Fibroblast of skin of left quadriceps (primary cell): ENCODE measurements at regions not wholly inside any gene's neighbourhood (a gene's known extent, or its start where the extent isn't known, plus 50 kb on each side); places are given as distances from the start of the nearest gene placed in this dataset.

ENCODE experiments used
- DNase-seq, 2 experiments: peaks; one replicate each; pipeline ENCODE4 v3.0.0-alpha.2; 2013; ENCODE audit warnings: low read depth in 2 of 2

- DNase-seq, result no peak
Measured at GRCh38 chr6:168228676-168229367, 90.8 kb downstream of the DACT2 start.

GRCh38 chr6:168227840-168228239 lies 91.7 kb downstream of the DACT2 start:
- no peak for DNase-seq

GRCh38 chr6:168226902-168227318 lies 92.7 kb downstream of the DACT2 start:
- no peak for DNase-seq

GRCh38 chr6:168226061-168226752 lies 93.4 kb downstream of the DACT2 start:
- DNase-seq, result no peak

- DNase-seq, result no peak
Measured at GRCh38 chr6:168225471-168225911, 94.1 kb downstream of the DACT2 start.

GRCh38 chr6:168223755-168224154 lies 95.8 kb downstream of the DACT2 start:
- DNase-seq, result no peak

- no peak for DNase-seq
Measured at GRCh38 chr6:168223150-168223549, 96.4 kb downstream of the DACT2 start.

- no peak for DNase-seq
Measured at GRCh38 chr6:168222115-168223043, 97.2 kb downstream of the DACT2 start.

GRCh38 chr6:168221497-168222079 lies 98.0 kb downstream of the DACT2 start:
- no peak for DNase-seq

- DNase-seq, result no peak
Measured at GRCh38 chr6:168221000-168221399, 98.6 kb downstream of the DACT2 start.

GRCh38 chr6:168219804-168220203 lies 99.8 kb downstream of the DACT2 start:
- DNase-seq, result no peak

- DNase-seq, result peak; percentile 70 to 78
Measured at GRCh38 chr6:168218785-168219566, 100.6 kb downstream of the DACT2 start.

GRCh38 chr6:168217880-168218537 lies 101.6 kb downstream of the DACT2 start:
- no peak for DNase-seq

GRCh38 chr6:168217216-168217879 lies 102.2 kb downstream of the DACT2 start:
- DNase-seq, result no peak

- peak; percentile 33 to 40 for DNase-seq
Measured at GRCh38 chr6:168216751-168217191, 102.8 kb downstream of the DACT2 start.

- DNase-seq, result no peak
Measured at GRCh38 chr6:168216117-168216516, 103.5 kb downstream of the DACT2 start.

- DNase-seq, result no peak
Measured at GRCh38 chr6:168215121-168215808, 104.3 kb downstream of the DACT2 start.

GRCh38 chr6:168214586-168215104 lies 104.9 kb downstream of the DACT2 start:
- no peak for DNase-seq

- DNase-seq, result no peak
Measured at GRCh38 chr6:168213121-168213524, 106.5 kb downstream of the DACT2 start.
